ENCODE measurements at regions not wholly inside any gene's neighbourhood (a gene's known extent, or its start where the extent isn't known, plus 50 kb on each side); places are given as distances from the start of the nearest gene placed in this dataset.

DNA sequence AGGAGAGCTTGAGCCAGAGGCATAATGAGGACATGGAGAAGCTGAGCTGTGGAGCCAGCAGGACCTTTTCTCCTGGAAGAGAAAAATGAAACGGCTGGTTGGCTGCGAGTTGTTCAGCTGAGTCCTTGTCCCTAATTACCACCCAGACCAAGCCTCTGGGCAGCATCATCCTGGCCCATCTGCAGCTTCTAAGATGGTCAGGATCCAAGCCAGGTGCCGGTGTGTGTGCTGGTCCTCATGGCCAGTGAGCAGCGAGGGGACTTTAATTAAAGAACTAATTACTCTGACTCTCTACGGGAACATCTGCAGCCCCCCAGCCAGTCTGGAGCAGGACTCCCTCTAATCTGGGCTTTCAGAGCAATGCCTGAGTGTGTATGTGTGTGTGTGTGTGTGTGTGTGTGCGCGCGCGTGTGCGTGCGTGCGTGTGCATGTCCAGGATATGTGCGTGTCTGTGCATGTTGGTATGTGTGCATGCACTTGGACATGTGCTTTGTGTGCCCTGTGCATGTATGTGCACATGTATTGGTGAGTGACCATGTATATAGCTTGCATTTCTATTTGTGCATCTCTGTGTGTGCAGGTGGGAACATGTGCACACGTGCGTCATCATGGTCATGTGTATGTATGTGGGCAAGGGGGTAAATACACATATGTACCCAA is 173.9 kb downstream of the DHX35 start:
- TF ChIP-seq EP300 (IDR thresholded peaks at IDR 0.05) (no peak), POLR2A (IDR thresholded peaks at IDR 0.05) (no peak)
- TF ChIP-seq, protein P1, sequence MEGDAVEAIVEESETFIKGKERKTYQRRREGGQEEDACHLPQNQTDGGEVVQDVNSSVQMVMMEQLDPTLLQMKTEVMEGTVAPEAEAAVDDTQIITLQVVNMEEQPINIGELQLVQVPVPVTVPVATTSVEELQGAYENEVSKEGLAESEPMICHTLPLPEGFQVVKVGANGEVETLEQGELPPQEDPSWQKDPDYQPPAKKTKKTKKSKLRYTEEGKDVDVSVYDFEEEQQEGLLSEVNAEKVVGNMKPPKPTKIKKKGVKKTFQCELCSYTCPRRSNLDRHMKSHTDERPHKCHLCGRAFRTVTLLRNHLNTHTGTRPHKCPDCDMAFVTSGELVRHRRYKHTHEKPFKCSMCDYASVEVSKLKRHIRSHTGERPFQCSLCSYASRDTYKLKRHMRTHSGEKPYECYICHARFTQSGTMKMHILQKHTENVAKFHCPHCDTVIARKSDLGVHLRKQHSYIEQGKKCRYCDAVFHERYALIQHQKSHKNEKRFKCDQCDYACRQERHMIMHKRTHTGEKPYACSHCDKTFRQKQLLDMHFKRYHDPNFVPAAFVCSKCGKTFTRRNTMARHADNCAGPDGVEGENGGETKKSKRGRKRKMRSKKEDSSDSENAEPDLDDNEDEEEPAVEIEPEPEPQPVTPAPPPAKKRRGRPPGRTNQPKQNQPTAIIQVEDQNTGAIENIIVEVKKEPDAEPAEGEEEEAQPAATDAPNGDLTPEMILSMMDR (IDR thresholded peaks at IDR 0.05) = no peak

Measured in ovary (tissue), 3 donors.